Hepatocyte (in vitro differentiated cells): ENCODE measurements at regions not wholly inside any gene's neighbourhood (a gene's known extent, or its start where the extent isn't known, plus 50 kb on each side); places are given as distances from the start of the nearest gene placed in this dataset.
"Not testable (repeated sequence)": the region's sequence is repeated elsewhere in the genome, so short reads cannot be mapped to it uniquely, and the experiment has no call there.

Experiments
- CTCF ChIP-seq: fragments of 200-600 bp; sonication (generic); IDR thresholded peaks from 2 replicates; pipeline ENCODE4 v1.5.1; 2016; ENCODE audit warnings: antibody characterized with exemption, mild to moderate bottlenecking; ENCODE audit not compliant: poor library complexity
- EZH2 ChIP-seq: fragments of 200-600 bp; sonication (generic); IDR thresholded peaks from 2 replicates; pipeline ENCODE4 v1.6.1; 2016; ENCODE audit warnings: antibody characterized with exemption, mild to moderate bottlenecking, borderline replicate concordance
- EZH2phosphoT487 ChIP-seq: fragments of 200-600 bp; sonication (generic); IDR thresholded peaks from one replicate; pipeline ENCODE4 v1.6.1; 2018; ENCODE audit warnings: antibody characterized with exemption, mild to moderate bottlenecking, low read depth, moderate library complexity; ENCODE audit not compliant: unreplicated experiment, severe bottlenecking

DNA sequence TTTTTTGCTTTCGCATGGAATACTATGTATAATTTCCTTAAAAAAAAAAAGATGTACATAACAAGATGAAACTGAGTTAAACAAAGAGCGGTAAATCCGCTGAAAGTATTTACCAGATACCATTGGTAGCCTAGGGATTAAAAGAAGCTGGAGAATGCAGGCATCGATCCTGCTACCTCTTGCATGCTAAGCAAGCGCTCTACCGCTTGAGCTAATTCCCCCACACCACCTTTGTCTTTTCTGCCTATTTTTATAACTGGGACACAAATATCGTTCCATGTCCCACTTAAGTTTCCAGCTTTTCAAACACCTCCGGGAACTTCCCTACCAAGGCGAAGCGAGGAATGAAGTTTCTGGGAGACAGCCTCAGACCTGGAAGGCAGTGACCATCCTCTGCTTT is 498.4 kb downstream of the PRIM2 start:
- TF ChIP-seq CTCF, EZH2, EZH2phosphoT487: not testable (repeated sequence)
